ENCODE measurements at regions not wholly inside any gene's neighbourhood (a gene's known extent, or its start where the extent isn't known, plus 50 kb on each side); places are given as distances from the start of the nearest gene placed in this dataset.
"Not testable (repeated sequence)": the region's sequence is repeated elsewhere in the genome, so short reads cannot be mapped to it uniquely, and the experiment has no call there.

GRCh38 chr7:131819891-131820290 lies 263.5 kb upstream of the PODXL start:
- H3K4me1 ChIP-seq: no peaks in the 10 kb centered on the region
- no peak overlapping the region for H3K27ac ChIP-seq
- TF ChIP-seq CTCF (IDR thresholded peaks at IDR 0.05): no peak
- H3K4me3 ChIP-seq: no peak overlapping the region
- H3K9me3 ChIP-seq: no peaks in the 10 kb centered on the region
- no peaks in the 10 kb centered on the region for H3K36me3 ChIP-seq
- H3K27me3 ChIP-seq: no peaks in the 10 kb centered on the region
- no peak for DNase-seq (ENCODE audit: low spot score)

GRCh38 chr7:131816391-131817007 lies 260.1 kb upstream of the PODXL start:
- no peaks in the 10 kb centered on the region for H3K27me3 ChIP-seq
- H3K4me1 ChIP-seq: no peaks in the 10 kb centered on the region
- H3K9me3 ChIP-seq: no peaks in the 10 kb centered on the region
- DNase-seq (ENCODE audit: low spot score): no peak
- H3K27ac ChIP-seq: no peak overlapping the region
- no peak for TF ChIP-seq CTCF (IDR thresholded peaks at IDR 0.05)
- H3K36me3 ChIP-seq: no peaks in the 10 kb centered on the region
- no peak overlapping the region for H3K4me3 ChIP-seq

- TF ChIP-seq CTCF (IDR thresholded peaks at IDR 0.05): no peak
- no peak for DNase-seq (ENCODE audit: low spot score)
- Histone ChIP-seq H3K4me3 (no peak overlapping the region), H3K36me3 (no peaks in the 10 kb centered on the region), H3K9me3 (no peaks in the 10 kb centered on the region), H3K4me1 (no peaks in the 10 kb centered on the region), H3K27me3 (no peaks in the 10 kb centered on the region), H3K27ac (no peak overlapping the region)
Measured at GRCh38 chr7:131808736-131809135, 252.3 kb upstream of the PODXL start.

GRCh38 chr7:131808156-131808555 lies 251.7 kb upstream of the PODXL start:
- not testable (repeated sequence) for H3K4me1 ChIP-seq; H3K4me3 ChIP-seq; DNase-seq (ENCODE audit: low spot score); H3K27me3 ChIP-seq; H3K27ac ChIP-seq; H3K9me3 ChIP-seq; H3K36me3 ChIP-seq

GRCh38 chr7:131803816-131804215 lies 247.4 kb upstream of the PODXL start:
- TF ChIP-seq CTCF (IDR thresholded peaks at IDR 0.05): no peak
- Histone ChIP-seq H3K27ac (no peak overlapping the region), H3K36me3 (no peaks in the 10 kb centered on the region), H3K27me3 (no peaks in the 10 kb centered on the region), H3K4me1 (no peaks in the 10 kb centered on the region), H3K4me3 (no peak overlapping the region), H3K9me3 (no peaks in the 10 kb centered on the region)
- no peak for DNase-seq (ENCODE audit: low spot score)

- H3K9me3 ChIP-seq: no peaks in the 10 kb centered on the region
- H3K4me1 ChIP-seq: no peaks in the 10 kb centered on the region
- H3K4me3 ChIP-seq: no peak overlapping the region
- DNase-seq (ENCODE audit: low spot score): no peak
- no peaks in the 10 kb centered on the region for H3K27me3 ChIP-seq
- no peak for TF ChIP-seq CTCF (IDR thresholded peaks at IDR 0.05)
- no peak overlapping the region for H3K27ac ChIP-seq
- H3K36me3 ChIP-seq: no peaks in the 10 kb centered on the region
Measured at GRCh38 chr7:131802195-131802864, 245.9 kb upstream of the PODXL start.

Data from right atrium auricular region (tissue), 2 donors.